ENCODE measurements at regions not wholly inside any gene's neighbourhood (a gene's known extent, or its start where the extent isn't known, plus 50 kb on each side); places are given as distances from the start of the nearest gene placed in this dataset.

DNA sequence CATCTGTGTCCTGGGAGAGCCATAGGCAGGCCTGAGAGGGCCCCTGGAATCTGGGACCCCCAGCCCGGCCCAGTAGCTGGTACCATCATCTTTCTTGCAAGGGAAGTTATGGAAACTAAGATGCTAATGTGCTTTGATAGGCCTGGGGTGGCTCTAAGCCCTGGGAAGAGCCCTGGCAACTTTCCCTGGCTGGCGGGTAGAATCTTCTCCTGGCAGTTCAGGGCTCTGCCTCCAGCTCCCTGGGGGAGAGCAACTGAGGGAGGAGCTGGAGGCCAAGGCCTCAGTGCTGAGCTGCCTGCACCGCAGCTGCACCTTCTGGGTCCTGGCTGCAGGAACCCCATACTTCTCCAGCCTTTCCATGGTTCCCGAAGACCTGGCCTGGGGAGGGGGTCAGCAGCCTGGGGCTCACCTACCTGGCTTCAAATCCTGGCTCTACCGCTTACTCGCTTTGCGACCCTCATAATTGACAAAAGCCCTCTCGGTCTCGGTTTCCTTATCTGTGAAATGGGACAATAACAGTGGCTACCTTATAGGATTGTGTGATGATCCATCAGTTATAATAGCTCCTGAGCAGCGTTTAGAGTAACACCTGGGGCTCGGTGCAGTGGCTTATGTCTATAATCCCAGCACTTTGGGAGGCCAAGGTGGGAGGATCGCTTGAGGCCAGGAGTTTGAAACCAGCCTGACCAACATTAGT, 333.7 kb downstream of the SEC14L1 start:
- DNase-seq (ENCODE audit: low read depth): no peak

- DNase-seq (ENCODE audit: low read depth): no peak
Measured at GRCh38 chr17:77475016-77475976, 334.5 kb downstream of the SEC14L1 start.

DNA sequence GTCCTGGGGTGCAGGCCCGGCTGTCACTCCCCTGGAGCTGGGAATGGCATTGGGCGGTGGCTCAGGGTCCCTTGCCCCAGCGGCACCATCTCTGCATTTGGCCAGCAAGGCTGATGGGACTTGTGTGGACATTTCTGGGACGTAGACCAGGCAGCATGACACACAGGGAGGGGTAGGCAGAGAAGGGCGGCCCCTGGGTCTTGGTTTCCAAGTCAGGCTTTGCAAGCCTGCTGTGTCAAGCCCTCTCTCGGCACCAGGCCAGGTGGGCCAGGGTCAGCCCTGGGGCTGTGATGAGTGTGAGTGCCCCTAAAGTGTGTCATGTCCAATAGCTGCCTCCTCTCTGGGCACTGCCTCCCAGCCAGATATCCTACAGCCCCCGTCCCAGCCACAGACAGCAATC, 335.2 kb downstream of the SEC14L1 start:
- DNase-seq (ENCODE audit: low read depth): no peak

GRCh38 chr17:77476498-77476897, 335.7 kb downstream of the SEC14L1 start:
- DNase-seq (ENCODE audit: low read depth): no peak

GRCh38 chr17:77476931-77477805, 336.4 kb downstream of the SEC14L1 start:
- peak; percentile 80 for DNase-seq (ENCODE audit: low read depth)

- no peak for DNase-seq (ENCODE audit: low read depth)
Measured at GRCh38 chr17:77478281-77478680, 337.5 kb downstream of the SEC14L1 start.

DNA sequence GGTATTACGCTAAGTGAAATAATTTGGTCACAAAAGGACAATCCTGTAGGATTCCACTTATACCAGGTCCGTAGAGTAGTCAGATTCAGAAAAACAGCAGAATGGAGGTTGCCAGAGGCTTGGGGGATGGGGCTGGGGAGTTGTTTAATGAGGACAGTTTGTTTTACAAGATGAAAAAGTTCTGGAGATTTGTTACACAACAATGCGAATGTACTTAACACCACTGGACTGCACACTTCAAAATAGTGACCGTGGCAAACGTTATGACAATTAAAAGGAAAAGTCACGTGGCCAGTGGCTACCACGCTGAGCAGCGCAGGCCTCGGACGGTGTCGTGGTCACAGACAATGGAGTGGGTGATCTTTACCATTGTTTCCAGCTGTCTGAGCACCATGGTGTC, 338.1 kb downstream of the SEC14L1 start:
- no peak for DNase-seq (ENCODE audit: low read depth)

DNA sequence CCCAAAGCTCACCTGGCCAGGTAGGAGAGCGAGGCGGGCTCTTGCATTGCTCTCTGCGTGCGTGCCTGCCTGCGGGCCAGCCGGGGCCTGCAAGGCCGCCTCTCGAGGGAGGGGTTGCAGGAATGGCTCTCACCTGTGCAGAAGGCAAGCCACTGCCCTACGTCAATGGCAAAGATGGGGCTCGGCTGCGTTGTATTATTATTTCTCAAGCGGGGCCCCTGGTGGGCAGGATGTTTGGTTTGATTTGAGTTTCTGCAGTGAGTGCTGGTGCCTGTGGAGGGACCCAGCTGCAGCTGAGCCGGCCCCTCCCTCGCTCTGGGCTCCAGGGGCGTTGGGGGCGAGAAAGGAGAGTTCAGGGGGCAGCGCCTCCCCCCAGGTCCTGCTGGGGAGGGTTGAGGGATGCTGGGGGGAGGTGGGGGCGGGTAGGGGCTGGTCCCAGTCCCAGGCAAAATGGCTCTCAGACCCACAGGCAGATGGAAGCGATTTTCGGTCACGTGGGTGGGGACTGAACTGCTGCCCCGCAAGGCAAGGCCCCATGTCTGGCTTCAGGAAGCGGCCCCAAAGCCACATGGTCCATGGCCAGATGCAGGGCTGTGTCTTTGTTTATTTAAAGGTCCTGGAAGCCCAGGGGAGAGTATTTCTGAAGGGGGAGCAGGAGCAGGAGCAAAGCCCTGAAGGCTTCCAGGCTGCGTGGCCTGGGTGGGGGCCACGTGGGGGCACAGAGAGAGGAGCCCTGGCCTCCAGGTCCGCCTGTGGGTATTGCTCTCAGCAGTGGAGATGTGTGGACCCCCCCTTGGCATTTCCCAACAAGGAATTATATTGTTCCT, 338.8 kb downstream of the SEC14L1 start:
- DNase-seq (ENCODE audit: low read depth): no peak

DNA sequence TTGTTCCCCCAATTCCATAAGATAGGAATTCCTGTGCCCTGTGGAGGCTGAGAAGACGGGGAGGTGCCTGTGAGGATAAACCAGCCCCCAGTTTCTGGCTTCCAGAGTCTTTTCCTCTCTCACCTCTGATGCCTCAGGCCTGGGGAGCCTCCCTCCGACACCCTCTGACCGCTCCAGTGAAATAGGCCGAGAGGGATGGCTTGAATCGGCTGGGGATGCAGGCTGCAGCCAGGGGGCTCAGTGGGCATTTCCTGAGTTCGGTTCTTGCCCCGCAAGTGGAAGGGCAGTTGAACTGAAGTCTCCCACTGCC, 339.4 kb downstream of the SEC14L1 start:
- no peak for DNase-seq (ENCODE audit: low read depth)

DNA sequence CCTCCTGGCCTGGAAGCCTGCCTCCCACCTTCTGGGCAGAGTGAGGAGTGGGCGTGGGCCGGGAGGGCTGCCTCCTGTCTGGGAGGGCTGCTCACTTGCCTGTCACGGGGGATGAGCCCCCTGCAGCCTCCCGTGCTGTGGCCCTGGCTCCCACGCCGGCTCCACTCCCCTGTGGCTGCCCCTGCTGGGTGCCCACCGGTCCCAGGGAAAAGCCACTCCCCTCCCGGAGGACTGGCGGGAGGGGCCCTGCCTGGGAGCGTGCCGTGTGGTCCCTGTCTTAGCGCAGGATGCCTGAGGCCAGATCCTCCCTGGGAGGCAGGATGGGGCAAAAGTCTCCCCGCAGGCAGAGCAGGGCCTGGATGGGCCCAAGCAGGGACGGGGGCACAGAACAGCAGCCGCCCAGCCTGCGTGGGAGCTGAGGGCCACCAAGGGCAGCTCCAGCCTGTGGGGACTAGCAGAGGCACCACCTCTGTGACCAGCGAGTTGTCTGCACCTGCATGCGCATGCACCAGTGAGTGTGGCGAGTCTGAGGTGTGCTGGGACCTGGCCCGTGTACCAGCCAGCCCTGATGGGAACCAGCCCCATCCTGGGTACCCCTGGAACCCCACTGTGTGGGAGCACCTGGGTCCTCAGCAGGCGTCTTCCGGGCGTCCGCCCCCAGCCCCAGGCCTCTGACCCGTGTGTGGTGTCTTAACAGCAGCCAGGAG, 339.9 kb downstream of the SEC14L1 start:
- no peak for DNase-seq (ENCODE audit: low read depth)

GRCh38 chr17:77481476-77482374, 341.0 kb downstream of the SEC14L1 start:
- DNase-seq (ENCODE audit: low read depth): no peak

- DNase-seq (ENCODE audit: low read depth): no peak
Measured at GRCh38 chr17:77482375-77483127, 341.8 kb downstream of the SEC14L1 start.

DNA sequence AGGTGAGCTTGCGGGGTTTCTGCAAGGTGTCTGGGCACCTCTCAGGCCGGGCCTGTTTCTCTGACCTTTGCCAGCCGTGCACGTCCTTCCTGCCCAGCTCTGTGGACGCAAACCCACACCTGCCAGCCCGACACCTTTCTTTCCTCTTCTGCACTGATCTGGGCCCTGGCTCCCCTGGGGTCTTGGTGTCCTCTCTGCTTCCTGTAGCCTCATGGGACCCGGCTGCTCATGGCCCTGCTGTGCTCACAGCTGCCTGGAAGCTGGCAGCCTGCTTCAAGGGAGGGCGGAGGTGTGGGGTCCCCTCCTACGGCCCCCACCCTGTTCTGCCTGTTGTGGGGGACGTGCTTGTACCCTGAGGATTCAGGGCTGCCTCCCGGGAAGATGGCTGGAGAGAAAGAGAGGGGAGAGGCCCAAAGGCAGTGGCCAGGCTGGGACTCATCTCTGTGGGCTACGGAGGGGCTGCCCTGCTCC, 342.4 kb downstream of the SEC14L1 start:
- no peak for DNase-seq (ENCODE audit: low read depth)

- DNase-seq (ENCODE audit: low read depth): no peak
Measured at GRCh38 chr17:77484111-77484510, 343.3 kb downstream of the SEC14L1 start.

DNA sequence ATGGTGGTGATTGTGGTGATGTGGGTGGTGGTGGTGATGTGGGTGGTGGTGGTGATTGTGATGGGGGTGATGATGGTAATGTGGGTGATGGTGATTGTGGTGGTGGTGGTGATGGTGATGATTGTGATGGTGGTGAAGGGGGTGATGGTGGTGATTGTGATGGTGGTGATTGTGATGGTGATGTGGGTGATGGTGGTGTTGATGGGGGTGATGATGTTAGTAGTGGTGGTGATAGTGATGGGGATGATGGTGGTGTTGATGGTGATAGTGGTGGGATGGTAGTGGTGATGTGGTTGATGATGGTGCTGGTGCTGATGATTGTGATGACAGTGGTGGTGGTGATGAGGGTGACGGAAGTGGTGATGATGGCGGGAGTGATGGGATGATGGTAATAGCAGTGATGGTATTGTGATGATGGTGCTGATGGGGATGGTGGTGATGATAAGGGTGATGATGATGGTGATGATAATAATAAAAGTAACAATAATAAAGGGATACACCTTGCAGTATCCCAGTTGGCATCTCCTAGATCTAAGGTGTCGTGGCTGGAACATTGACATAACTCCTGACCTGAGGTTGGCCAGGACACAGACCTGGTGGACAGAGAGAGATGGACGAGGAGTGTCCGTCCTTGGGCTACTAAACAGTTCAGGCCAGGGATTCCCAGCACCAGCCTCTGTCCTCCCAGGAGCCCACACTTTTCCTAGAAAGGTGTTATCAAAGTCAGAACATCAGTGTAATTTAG, 344.5 kb downstream of the SEC14L1 start:
- no peak for DNase-seq (ENCODE audit: low read depth)

- DNase-seq (ENCODE audit: low read depth): no peak
Measured at GRCh38 chr17:77487211-77487629, 346.5 kb downstream of the SEC14L1 start.

GRCh38 chr17:77487677-77488530, 347.1 kb downstream of the SEC14L1 start:
- no peak for DNase-seq (ENCODE audit: low read depth)

Measured in HS-5 (cell line).